H1 (cell line): ENCODE measurements at regions not wholly inside any gene's neighbourhood (a gene's known extent, or its start where the extent isn't known, plus 50 kb on each side); places are given as distances from the start of the nearest gene placed in this dataset.

Experiments used
- CTCF ChIA-PET: fragments of 300-600 bp; sonication (Branson Sonifier 250); formaldehyde crosslinking; loops from one replicate; lab custom pipeline; 2021; ENCODE audit not compliant: partially characterized antibody; lab: Charles Lee
- POLR2A ChIA-PET: fragments of 300-600 bp; sonication (Branson Sonifier 250); formaldehyde crosslinking; loops from one replicate; lab custom pipeline; 2021; ENCODE audit warnings: inconsistent platforms; ENCODE audit not compliant: partially characterized antibody; lab: Charles Lee
- DNase-seq, 2 experiments: peaks; one replicate each; pipeline versions ENCODE4 v3.0.0 to v3.0.0-alpha.2; 2010 to 2022; ENCODE audit warnings: low spot score in 2 of 2, low read depth in 1 of 2, mixed read lengths in 1 of 2
- FAIRE-seq: peaks from 2 replicates; lab custom pipeline; 2011; peaks lifted over from hg19 to GRCh38; lab: Jason Lieb, UNC
- H2AFZ ChIP-seq: 2 replicates; pipeline ENCODE4 v1.8.1; 2012; ENCODE audit warnings: low read length, inconsistent platforms
- H2AK5ac ChIP-seq: 2 replicates; pipeline ENCODE4 v1.6.1; 2013; ENCODE audit warnings: low read depth, low read length
- H2BK120ac ChIP-seq: replicated peaks from 2 replicates; pipeline ENCODE3; 2013; ENCODE audit warnings: low read depth, low read length, inconsistent platforms
- H2BK12ac ChIP-seq: 2 replicates; pipeline ENCODE4 v1.6.1; 2013; ENCODE audit warnings: low read depth, low read length
- H2BK15ac ChIP-seq: 2 replicates; pipeline ENCODE4 v1.6.1; 2013; ENCODE audit warnings: low read length
- H2BK20ac ChIP-seq: 2 replicates; pipeline ENCODE4 v1.6.1; 2013; ENCODE audit warnings: low read length
- H2BK5ac ChIP-seq: 2 replicates; pipeline ENCODE4 v1.6.1; 2013; ENCODE audit warnings: low read depth, low read length
- H3K14ac ChIP-seq: 2 replicates; pipeline ENCODE4 v1.6.1; 2013; ENCODE audit warnings: inconsistent platforms; ENCODE audit not compliant: insufficient read length
- H3K18ac ChIP-seq: 2 replicates; pipeline ENCODE4 v1.6.1; 2013; ENCODE audit warnings: low read length; ENCODE audit errors: extremely low read depth
- H3K23ac ChIP-seq: 2 replicates; pipeline ENCODE4 v1.6.1; 2013; ENCODE audit warnings: inconsistent platforms; ENCODE audit not compliant: insufficient read length
- H3K23me2 ChIP-seq: 2 replicates; pipeline ENCODE4 v1.6.1; 2013; ENCODE audit warnings: low read depth, low read length
- H3K27ac ChIP-seq: 2 replicates; pipeline ENCODE4 v1.6.1; 2011; ENCODE audit warnings: low read depth, low read length, inconsistent platforms
- H3K27me3 ChIP-seq, 4 experiments: replicated peaks in 1 of 4; 1 replicate in 1 of 4; 2 replicates in 3 of 4; pipeline versions ENCODE4 v1.6.1 to v1.8.1; 2011 to 2013; ENCODE audit warnings: low read length in 3 of 4, mild to moderate bottlenecking in 3 of 4, inconsistent platforms in 2 of 4, mixed read lengths in 2 of 4, moderate library complexity in 1 of 4; ENCODE audit not compliant: control insufficient read depth in 3 of 4, insufficient read depth in 3 of 4; ENCODE audit errors: extremely low read depth in 1 of 4
- H3K36me3 ChIP-seq, 4 experiments: 2 replicates each; pipeline versions ENCODE4 v1.6.1 to v1.8.1; 2011 to 2013; ENCODE audit warnings: mild to moderate bottlenecking in 4 of 4, low read length in 3 of 4, moderate library complexity in 2 of 4, control low read depth in 1 of 4, inconsistent platforms in 1 of 4; ENCODE audit not compliant: insufficient read depth in 4 of 4, control insufficient read depth in 2 of 4
- H3K4ac ChIP-seq: replicated peaks from 2 replicates; pipeline ENCODE3; 2013; ENCODE audit warnings: low read length, low read depth, mixed read lengths, inconsistent platforms; ENCODE audit not compliant: insufficient read length
- H3K4me1 ChIP-seq, 4 experiments: replicated peaks in 1 of 4; 1 replicate in 1 of 4; 2 replicates in 3 of 4; pipeline versions ENCODE4 v1.6.1 to v1.8.1; 2011 to 2013; ENCODE audit warnings: low read length in 3 of 4, inconsistent platforms in 2 of 4, mixed read lengths in 1 of 4; ENCODE audit not compliant: insufficient read depth in 4 of 4, control insufficient read depth in 3 of 4
- H3K4me2 ChIP-seq, 2 experiments: 2 replicates each; pipeline versions ENCODE4 v1.6.1 to v1.8.1; 2011 to 2013; ENCODE audit warnings: low read depth in 2 of 2, low read length in 2 of 2, control low read depth in 1 of 2, inconsistent platforms in 1 of 2, mild to moderate bottlenecking in 1 of 2; ENCODE audit not compliant: insufficient read depth in 1 of 2
- H3K4me3 ChIP-seq, 4 experiments: fragments of 200-600, 300-600 bp in 1 of 4; sonication (generic), shearing (Covaris generic), sonication (Bioruptor Twin) in 1 of 4; 2 replicates each; pipeline versions ENCODE4 v1.5.1 to v1.8.1; 2011 to 2016; ENCODE audit warnings: low read length in 4 of 4, low read depth in 3 of 4, control low read depth in 2 of 4, inconsistent platforms in 2 of 4, mild to moderate bottlenecking in 2 of 4, mixed read lengths in 1 of 4, moderate library complexity in 1 of 4; ENCODE audit not compliant: insufficient read depth in 2 of 4; ENCODE audit errors: extremely low read depth in 1 of 4
- H3K56ac ChIP-seq: replicated peaks from 2 replicates; pipeline ENCODE3; 2013; ENCODE audit warnings: low read depth, mild to moderate bottlenecking, mixed read lengths, low read length, inconsistent platforms; ENCODE audit not compliant: insufficient read length
- H3K79me1 ChIP-seq: 2 replicates; pipeline ENCODE4 v1.6.1; 2013; ENCODE audit warnings: low read depth, low read length, control low read depth
- H3K79me2 ChIP-seq, 2 experiments: 2 replicates each; pipeline versions ENCODE4 v1.6.1 to v1.8.1; 2012 to 2013; ENCODE audit warnings: low read length in 2 of 2, mild to moderate bottlenecking in 2 of 2, inconsistent platforms in 1 of 2; ENCODE audit not compliant: insufficient read depth in 2 of 2, control insufficient read depth in 1 of 2
- H3K9ac ChIP-seq, 4 experiments: replicated peaks in 1 of 4; 1 replicate in 1 of 4; 2 replicates in 3 of 4; pipeline versions ENCODE4 v1.6.1 to v1.8.1; 2011 to 2013; ENCODE audit warnings: low read depth in 3 of 4, low read length in 3 of 4, control low read depth in 2 of 4, mild to moderate bottlenecking in 2 of 4, moderate library complexity in 2 of 4, inconsistent platforms in 1 of 4; ENCODE audit errors: extremely low read depth in 1 of 4
- H3K9me3 ChIP-seq, 2 experiments: 2 replicates each; pipeline versions ENCODE4 v1.6.1 to v1.8.1; 2012 to 2013; ENCODE audit warnings: mild to moderate bottlenecking in 2 of 2, moderate library complexity in 2 of 2, control low read depth in 1 of 2, inconsistent platforms in 1 of 2, low read depth in 1 of 2, low read length in 1 of 2, mixed read lengths in 1 of 2; ENCODE audit not compliant: insufficient read depth in 2 of 2
- H4K20me1 ChIP-seq, 2 experiments: replicated peaks in 1 of 2; 2 replicates each; pipeline versions ENCODE3 to v1.8.1; 2011 to 2013; ENCODE audit warnings: inconsistent platforms in 2 of 2, low read length in 2 of 2, mild to moderate bottlenecking in 1 of 2; ENCODE audit not compliant: insufficient read depth in 2 of 2, control insufficient read depth in 1 of 2
- H4K5ac ChIP-seq: 2 replicates; pipeline ENCODE4 v1.6.1; 2013; ENCODE audit warnings: low read length, low read depth, mixed read lengths, inconsistent platforms; ENCODE audit not compliant: insufficient read length
- H4K8ac ChIP-seq: 2 replicates; pipeline ENCODE4 v1.8.0; 2013; ENCODE audit warnings: mild to moderate bottlenecking, moderate library complexity, low read length, inconsistent platforms; ENCODE audit not compliant: insufficient read depth; ENCODE audit errors: extremely low read depth
- H4K91ac ChIP-seq: replicated peaks from 2 replicates; pipeline ENCODE3; 2013; ENCODE audit warnings: low read length, mixed read lengths, inconsistent platforms; ENCODE audit not compliant: insufficient read length
- BACH1 ChIP-seq: IDR thresholded peaks from 2 replicates; pipeline ENCODE4 v1.6.1; 2012; ENCODE audit warnings: low read length, improper control_type of control experiment
- BRCA1 ChIP-seq: IDR thresholded peaks from 2 replicates; pipeline ENCODE4 v1.6.1; 2012; ENCODE audit warnings: low read depth, low read length, improper control_type of control experiment
- CHD2 ChIP-seq: IDR thresholded peaks from 2 replicates; pipeline ENCODE4 v1.6.1; 2012; ENCODE audit warnings: low read length, improper control_type of control experiment
- CTBP2 ChIP-seq: IDR thresholded peaks from 2 replicates; pipeline ENCODE4 v1.7.0; 2011; ENCODE audit warnings: borderline replicate concordance, mild to moderate bottlenecking, moderate library complexity, mixed read lengths, low read length; ENCODE audit not compliant: insufficient read depth, insufficient read length
- EGR1 ChIP-seq: IDR thresholded peaks from 2 replicates; pipeline ENCODE4 v1.6.1; 2011; ENCODE audit warnings: low read depth, low read length, borderline replicate concordance
- FOSL1 ChIP-seq: IDR thresholded peaks from 2 replicates; pipeline ENCODE4 v1.6.1; 2011; ENCODE audit warnings: mild to moderate bottlenecking, low read depth, low read length, moderate library complexity; ENCODE audit not compliant: insufficient read depth
- GABPA ChIP-seq: IDR thresholded peaks from 2 replicates; pipeline ENCODE4 v1.6.1; 2011; ENCODE audit warnings: mild to moderate bottlenecking, low read length, moderate library complexity, borderline replicate concordance; ENCODE audit not compliant: insufficient read depth
- KDM4A ChIP-seq: IDR thresholded peaks from one replicate; pipeline ENCODE4 v1.7.1; 2012; ENCODE audit warnings: low read depth, mild to moderate bottlenecking, moderate library complexity, low read length, inconsistent platforms; ENCODE audit not compliant: severe bottlenecking
- KDM5A ChIP-seq: fragments of 200-600 bp; IDR thresholded peaks from 2 replicates; pipeline ENCODE4 v1.7.1; 2012; ENCODE audit warnings: mild to moderate bottlenecking, low read length, inconsistent platforms, mixed read lengths
- POLR2AphosphoS5 ChIP-seq: IDR thresholded peaks from 2 replicates; pipeline ENCODE4 v1.6.1; 2011; ENCODE audit warnings: low read depth, low read length
- POU5F1 ChIP-seq: IDR thresholded peaks from 2 replicates; pipeline ENCODE4 v1.6.1; 2011; ENCODE audit warnings: low read depth, mild to moderate bottlenecking, low read length, moderate library complexity
- RBBP5 ChIP-seq: IDR thresholded peaks from 2 replicates; pipeline ENCODE4 v1.7.1; 2012; ENCODE audit warnings: low read depth, mild to moderate bottlenecking, inconsistent platforms, low read length, moderate library complexity, borderline replicate concordance
- SAP30 ChIP-seq: fragments of 300-600 bp; sonication (generic); IDR thresholded peaks from 2 replicates; pipeline ENCODE4 v1.7.1; 2012; ENCODE audit warnings: low read length, moderate library complexity, mild to moderate bottlenecking, inconsistent platforms; ENCODE audit not compliant: insufficient read depth, insufficient replicate concordance
- SIN3A ChIP-seq, 2 experiments: IDR thresholded peaks in 1 of 2; conservative IDR thresholded peaks in 1 of 2; 2 replicates each; pipeline ENCODE4 v1.6.1; 2011 to 2012; ENCODE audit warnings: low read length in 2 of 2, improper control_type of control experiment in 1 of 2, low read depth in 1 of 2, mild to moderate bottlenecking in 1 of 2
- SIRT6 ChIP-seq: IDR thresholded peaks from one replicate; pipeline ENCODE4 v1.7.1; 2012; ENCODE audit warnings: low read length, inconsistent platforms
- ZNF274 ChIP-seq: IDR thresholded peaks from 2 replicates; pipeline ENCODE4 v1.7.0; 2012; ENCODE audit warnings: low read length, borderline replicate concordance; ENCODE audit errors: extremely low read depth
- WGBS, 2 experiments: shearing (Covaris generic) in 1 of 2; methylation state at CpG; one replicate each; pipeline versions ENCODE4 v1.1.6 to v1.1.7; 2013 to 2015; ENCODE audit warnings: low lambda C conversion rate in 2 of 2, mixed read lengths in 2 of 2, inconsistent platforms in 1 of 2, low coverage in 1 of 2, missing lambda C conversion rate in 1 of 2; ENCODE audit not compliant: insufficient replicate concordance in 2 of 2, insufficient coverage in 1 of 2, insufficient read length in 1 of 2; ENCODE audit errors: extremely low coverage in 1 of 2, missing lambda C conversion rate in 1 of 2; 5-methylcytosine and 5-hydroxymethylcytosine counted together

DNA sequence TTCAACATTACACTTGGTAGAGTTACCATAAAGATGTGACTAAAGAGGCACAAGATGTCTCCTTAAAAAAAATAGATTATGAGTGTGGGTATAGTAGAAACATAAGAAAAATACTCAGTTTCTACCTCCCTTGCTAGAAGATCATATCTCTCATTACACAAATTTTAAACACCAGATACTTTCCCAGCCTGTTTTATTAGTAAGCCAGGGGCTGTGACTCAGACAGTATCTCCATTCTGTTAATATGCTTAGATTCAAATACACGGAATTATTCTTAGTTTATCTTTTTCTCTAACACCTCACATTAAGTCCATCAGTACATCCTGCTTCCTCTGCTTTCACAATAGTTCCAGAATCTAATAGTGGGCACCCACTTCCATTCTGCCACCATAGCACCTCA, 561.8 kb upstream of the ADAMTS5 start:
- H3K79me1 ChIP-seq: no peaks in the 10 kb centered on the region
- POLR2A ChIA-PET: no interaction called here
- no peak for FAIRE-seq
- TF ChIP-seq KDM5A (no peak), GABPA (no peak), ZNF274 (no peak), BACH1 (no peak), RBBP5 (no peak), POU5F1 (no peak), EGR1 (no peak), SIN3A (conservative IDR thresholded peaks at IDR 0.05 in 1 of 2, IDR thresholded peaks at IDR 0.05 in 1 of 2; ENCODE audit: low read depth in 1 of 2, low read length in 2 of 2) (no peak), CTBP2 (no peak), POLR2AphosphoS5 (no peak), BRCA1 (no peak), KDM4A (no peak), FOSL1 (no peak), SIRT6 (no peak), SAP30 (no peak), CHD2 (no peak)

More for the DNA sequence above, 561.8 kb upstream of the ADAMTS5 start:
- Histone ChIP-seq H3K9me3 (no peaks in the 10 kb centered on the region), H2BK15ac (no peak overlapping the region), H3K27me3 (no peaks in the 10 kb centered on the region), H3K27ac (no peak overlapping the region), H3K9ac (no peak overlapping the region), H3K36me3 (no peaks in the 10 kb centered on the region), H3K23ac (no peak overlapping the region), H4K8ac (no peak overlapping the region), H3K56ac (no peak overlapping the region), H3K4ac (no peak overlapping the region), H2AFZ (no peak overlapping the region), H2AK5ac (no peak overlapping the region), H2BK120ac (no peak overlapping the region), H3K79me2 (no peaks in the 10 kb centered on the region), H4K5ac (no peak overlapping the region), H3K4me1 (no peaks in the 10 kb centered on the region), H4K20me1 (no peaks in the 10 kb centered on the region), H4K91ac (no peak overlapping the region), H3K4me3 (no peak overlapping the region), H3K23me2 (no peaks in the 10 kb centered on the region), H2BK20ac (no peak overlapping the region), H2BK12ac (no peak overlapping the region), H2BK5ac (no peak overlapping the region), H3K4me2 (no peak overlapping the region), H3K18ac (no peak overlapping the region), H3K14ac (no peak overlapping the region)
- no peak for DNase-seq
- CTCF ChIA-PET: no interaction called here
- WGBS, 2 experiments: 100% methylated on average over 1 of the region's 1 CpG; no CpG with 5 or more reads in 1 of the 2 experiments
